NCI-H345 treated with DMSO at 0.1 percent for 48 hours (cell line): ENCODE measurements at regions not wholly inside any gene's neighbourhood (a gene's known extent, or its start where the extent isn't known, plus 50 kb on each side); places are given as distances from the start of the nearest gene placed in this dataset.
A peak's percentile ranks its signal among the peaks of the same experiment; 100 is the strongest.
"Not testable (repeated sequence)": the region's sequence is repeated elsewhere in the genome, so short reads cannot be mapped to it uniquely, and the experiment has no call there.

Experiments used
- DNase-seq: peaks from one replicate; lab custom pipeline; 2025; ENCODE audit not compliant: unreplicated experiment; lab: John Stamatoyannopoulos, UW

DNA sequence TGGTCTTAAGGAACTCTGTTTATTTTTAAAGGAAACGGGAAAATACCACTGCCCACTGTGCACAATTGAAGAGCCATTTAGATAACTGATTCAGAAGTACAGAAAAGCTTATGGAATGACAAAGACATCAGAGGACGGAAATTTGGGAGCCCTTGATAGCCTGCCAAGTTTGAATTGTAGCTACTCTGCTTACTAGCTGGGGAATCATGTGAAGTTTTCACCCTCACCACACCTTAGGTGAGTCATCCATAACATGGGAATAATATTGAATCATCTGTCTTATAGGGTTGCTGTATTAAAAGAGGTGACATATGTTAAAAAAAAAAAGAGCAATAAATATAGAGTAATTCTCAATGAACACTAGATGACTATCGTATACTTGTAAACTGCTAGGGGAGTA, 1104.2 kb downstream of the GATA3 start:
- DNase-seq = no peak

DNA sequence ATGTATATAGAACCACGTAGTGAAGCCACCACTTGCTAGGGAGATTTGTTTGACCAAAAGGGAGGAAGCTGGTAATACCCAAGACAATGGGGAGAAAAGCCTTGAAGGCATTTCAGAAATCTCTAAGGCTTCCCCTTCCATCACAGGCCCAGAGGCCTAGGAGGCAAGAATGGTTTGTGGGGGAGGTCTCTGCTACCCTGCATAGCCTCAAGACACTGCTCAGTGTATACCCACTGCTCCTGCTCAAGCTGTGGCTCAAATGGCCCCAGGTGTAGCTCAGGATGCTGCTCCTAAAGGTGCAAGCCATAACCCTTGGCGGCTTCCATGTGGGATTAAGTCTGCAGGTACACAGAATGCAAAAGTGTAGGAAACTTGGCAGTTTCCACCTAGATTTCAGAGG, 1105.8 kb downstream of the GATA3 start:
- DNase-seq = no peak

DNA sequence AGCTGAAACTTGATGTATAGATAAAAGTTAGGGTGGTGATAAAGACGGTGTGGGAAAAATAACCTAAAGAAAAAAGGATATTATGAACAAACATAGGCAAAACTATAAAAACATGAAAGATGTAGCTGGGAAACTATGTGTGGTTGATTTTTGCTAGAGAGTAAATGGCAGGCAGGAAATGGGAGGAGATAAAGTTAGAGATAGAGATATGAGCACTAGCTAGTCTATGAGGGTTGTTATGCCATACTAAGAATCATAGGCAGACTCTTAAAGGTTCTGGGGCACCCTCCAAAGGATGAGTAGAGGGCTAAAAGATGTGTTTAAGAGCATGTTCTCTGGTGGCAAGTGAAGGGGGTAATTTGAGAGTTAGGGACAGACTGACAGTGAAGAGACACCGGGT, 1109.2 kb downstream of the GATA3 start:
- DNase-seq = no peak

DNA sequence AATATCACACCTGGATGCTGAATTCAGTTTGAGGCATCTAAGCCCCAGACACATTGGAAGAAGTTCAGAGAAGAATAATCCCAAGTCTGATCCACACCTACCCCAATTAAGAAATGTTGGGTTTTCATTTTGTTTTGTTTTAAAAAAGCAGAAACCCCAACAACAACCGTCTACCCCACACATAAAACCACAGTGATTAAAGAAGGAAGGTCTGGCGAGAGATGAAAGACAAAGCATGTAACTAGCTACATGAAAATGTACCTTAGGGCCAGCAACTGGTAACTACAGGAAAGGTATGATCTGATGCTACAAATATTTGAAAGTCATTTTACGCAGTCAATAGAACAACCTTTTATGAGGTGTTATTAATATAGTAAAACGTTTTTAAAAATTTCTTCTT, 1112.3 kb downstream of the GATA3 start:
- no peak for DNase-seq

DNA sequence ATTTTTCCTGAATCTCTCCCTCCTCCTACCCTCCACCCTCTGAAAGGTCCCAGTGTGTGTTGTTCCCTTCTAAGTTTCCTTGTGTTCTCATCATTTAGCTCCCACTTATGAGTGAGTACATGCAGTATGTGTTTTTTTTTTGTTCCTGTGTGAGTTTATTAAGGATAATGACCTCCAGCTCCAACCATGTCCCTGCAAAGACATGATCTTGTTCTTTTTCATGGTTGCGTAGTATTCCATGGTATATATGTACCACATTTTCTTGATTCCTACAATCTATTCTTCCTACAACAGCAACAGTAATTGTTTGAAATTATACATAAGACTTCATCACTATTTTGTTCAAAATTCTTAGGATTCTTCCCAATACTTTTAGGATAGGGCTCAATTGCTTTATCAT, 1117.8 kb downstream of the GATA3 start:
- no peak for DNase-seq

DNA sequence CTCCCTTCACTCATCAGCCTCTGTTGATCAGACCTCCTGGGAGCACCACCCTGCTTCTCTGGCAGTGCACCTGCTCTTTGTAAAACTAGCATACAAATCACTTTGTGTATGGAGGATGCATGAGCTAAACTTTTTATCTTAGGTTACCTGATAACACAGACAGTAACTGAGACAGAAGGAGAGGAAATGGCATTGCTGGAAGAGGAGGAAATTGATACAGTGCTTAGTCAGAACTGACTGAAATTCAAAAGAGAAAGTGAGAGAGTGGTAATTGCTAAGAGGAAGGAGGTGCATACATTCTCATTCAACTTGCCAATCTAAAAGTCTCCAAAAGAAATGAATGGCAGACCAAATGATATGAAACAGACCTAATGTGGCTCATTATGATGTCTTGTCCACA, 1120.7 kb downstream of the GATA3 start:
- DNase-seq = no peak

DNA sequence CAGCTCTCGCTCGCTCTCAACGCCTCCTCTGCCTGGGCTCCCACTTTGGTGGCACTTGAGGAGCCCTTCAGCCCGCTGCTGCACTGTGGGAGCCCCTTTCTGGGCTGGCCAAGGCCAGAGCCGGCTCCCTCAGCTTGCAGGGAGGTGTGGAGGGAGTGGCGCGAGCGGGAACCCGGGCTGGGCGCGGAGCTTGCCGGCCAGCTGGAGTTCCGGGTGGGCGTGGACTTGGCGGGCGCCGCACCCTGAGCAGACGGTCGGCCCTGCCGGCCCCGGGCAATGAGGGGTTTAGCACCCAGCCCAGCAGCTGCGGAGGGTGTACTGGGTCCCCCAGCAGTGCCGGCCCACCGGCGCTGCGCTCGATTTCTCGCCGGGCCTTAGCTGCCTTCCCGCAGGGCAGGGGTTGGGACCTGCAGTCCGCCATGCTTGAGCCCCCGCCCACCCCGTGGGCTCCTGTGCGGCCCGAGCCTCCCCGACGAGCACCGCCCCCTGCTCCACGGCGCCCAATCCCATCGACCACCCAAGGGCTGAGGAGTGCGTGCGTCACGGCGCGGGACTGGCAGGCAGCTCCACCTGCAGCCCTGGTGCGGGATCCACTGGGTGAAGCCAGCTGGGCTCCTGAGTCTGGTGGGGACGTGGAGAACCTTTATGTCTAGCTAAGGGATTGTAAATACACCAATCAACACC, 1128.9 kb downstream of the GATA3 start:
- DNase-seq = not testable (repeated sequence)

DNA sequence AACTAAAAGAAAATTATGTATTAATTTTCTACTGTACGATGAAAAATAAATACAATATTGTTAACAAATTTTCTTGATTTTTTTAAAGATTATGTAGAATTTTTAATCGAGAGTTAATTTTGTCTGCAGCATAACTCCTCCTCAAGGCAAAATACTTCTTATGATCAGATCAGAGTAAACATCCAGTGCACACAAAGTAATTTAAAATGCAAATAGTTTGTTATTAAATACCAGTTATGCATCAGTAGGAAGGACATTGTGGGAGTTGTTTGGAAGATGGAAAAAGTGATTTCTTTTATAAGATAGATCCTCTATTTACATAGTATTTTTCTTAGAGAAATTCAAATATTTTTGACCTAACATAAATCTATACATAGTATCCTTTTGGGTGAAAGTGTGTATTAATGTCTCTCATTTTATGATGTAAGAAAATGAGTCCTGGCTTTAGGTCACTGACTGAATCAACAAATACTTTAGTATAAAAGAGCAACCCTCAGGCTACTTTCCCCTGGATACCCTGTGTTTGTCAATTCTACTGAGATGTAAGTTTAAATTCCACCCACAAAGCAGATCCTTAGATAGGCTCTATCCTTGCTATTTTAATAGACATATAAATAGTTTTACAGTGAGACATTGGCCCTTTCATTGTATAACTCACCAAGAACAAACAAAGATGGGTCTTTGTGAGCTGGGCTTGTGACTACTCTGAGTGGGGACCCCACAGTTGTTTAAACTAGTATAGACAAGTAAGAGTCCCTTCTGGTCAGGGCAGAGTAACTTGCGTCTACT, 1133.7 kb downstream of the GATA3 start:
- no peak for DNase-seq

DNA sequence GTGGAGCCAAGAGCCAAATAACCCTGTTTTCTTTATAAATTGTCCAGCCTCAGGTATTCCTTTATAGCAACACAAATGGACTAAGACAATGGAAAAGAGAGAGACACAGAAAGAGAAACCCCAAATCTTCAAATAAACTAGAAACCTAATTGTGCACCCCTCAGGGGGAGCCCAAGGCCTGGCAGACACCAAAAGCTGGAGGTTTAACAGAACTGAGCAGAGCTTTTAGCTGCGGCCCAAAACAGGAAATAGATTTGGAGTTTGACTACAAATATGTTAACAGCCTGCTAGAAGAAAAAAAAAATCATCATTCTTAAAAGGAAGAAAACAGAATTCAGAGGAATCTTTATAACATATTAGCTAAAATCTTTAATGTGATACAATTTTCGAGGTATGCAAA, 1135.0 kb downstream of the GATA3 start:
- no peak for DNase-seq

DNA sequence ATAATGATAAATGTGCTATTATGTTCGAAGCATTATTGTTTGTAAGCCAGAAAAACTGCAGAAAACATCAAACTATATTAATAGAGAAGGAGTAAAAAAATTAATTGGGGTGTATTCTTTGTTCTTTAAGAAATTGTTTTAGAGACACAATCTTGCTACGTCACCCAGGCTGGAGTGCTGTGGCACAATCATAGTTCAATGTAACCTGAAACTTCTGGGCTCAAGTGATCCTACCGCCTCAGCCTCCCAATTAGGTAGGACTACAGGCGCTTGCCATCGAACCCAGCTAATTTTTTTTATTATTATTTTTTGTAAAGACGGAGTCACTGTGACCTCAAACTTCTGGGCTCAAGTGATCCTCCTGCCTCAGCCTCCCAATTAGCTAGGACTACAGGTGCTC, 1138.6 kb downstream of the GATA3 start:
- no peak for DNase-seq

DNA sequence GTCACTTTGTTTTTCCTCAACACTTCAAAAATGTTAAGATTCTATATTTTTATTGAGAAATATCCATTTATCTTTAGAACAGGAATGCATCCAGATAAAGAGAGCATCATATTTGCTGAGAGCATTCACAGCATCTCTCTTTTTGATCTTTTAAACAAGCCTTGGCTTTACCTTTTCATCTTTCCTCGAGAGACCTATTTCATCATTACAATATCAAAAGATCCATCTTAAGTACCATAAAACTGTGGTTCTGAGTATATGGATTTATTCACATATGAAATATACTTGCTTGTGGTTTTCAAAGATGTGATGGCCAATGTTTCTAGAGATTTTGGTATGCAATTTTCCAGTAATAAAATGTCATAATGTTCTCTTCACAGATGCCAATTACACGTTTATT, 1140.9 kb downstream of the GATA3 start:
- DNase-seq = no peak

DNA sequence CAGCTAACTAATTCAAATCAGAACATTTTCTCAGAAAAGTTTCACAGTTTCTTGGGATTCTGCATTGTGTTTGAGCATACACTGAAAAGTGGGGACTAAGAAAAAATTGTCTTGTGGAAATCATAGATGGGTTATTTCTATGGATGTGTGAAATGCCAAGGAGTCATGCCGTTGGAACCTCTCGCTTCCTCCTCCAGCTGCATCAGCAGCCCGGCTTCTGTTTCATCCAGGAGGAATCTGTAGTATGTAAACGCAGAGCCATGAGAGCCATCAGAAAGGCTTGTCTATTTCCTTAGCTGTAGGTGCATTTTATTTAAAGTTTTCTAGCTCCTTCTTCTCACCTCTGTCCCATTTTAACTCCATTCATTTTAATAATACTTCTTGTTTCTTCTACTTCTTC, 1144.1 kb downstream of the GATA3 start:
- DNase-seq = no peak

DNA sequence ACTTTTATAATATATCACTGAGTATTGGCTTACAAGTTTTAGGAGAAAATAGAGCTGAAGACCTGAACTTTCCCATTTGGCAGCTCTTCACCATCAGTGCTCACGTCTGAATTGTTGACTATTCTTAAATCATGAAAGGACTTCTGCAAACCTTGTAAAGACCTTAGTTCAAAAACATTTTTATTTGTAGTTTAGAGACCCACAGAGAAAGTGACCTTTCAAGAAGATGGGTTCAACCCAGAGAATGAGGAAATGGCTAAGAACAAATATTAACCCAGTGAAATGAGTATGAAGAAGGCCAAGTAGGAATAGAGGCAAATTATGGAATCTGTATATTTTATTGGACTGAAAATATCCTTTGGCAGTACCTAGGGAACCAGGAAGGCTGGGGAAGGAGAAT, 1151.1 kb downstream of the GATA3 start:
- DNase-seq = no peak

DNA sequence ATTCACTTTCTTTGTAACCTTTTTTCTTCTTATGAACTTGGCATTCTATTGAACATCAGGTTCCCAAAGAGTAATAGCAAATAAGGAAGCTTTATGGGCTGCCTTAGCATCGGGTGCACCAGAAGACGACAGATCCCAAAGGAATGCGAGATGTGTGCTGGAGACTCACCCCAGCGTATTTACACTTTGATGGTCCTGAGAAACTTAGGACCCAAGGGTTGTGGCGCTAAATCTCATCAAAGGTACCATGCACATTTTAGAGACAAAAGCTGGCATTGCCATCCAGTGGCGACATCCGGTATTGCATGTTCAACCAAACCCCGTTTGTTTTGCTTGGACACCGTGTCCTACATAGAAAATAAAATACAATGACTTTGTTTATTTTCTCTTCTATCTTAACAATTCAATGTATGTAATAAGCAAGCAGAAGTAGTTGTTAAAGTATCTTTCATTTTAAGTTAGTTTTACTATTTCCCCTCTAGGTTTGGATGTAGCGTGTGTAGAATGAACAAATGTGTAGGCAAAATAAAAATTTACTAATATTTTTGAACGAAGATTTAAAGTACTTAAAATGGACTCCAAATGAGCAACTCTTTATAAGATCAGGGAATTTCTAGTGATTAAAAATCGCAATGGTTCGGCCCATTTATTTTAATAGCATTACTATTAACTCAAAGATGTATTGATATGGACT, 1154.8 kb downstream of the GATA3 start:
- DNase-seq = peak; percentile 0

DNA sequence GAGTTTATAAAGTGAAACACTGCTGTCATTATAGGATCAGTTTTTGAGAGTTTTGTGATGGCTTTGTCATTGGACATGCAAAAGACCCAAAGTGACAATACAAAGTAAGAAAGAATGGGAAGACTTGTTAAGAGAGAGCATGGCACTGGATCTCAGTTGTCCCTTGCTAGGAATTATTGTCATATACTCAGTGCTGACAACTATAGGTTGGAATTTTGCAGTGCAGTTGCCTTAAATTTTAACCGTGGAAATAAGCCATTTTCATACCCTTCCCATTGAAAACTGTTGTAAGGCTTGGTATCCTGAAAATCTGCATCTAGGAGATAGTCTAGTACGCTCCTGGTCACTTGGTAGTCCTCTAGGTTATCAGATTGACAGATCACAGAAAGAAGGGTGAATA, 1156.7 kb downstream of the GATA3 start:
- no peak for DNase-seq

DNA sequence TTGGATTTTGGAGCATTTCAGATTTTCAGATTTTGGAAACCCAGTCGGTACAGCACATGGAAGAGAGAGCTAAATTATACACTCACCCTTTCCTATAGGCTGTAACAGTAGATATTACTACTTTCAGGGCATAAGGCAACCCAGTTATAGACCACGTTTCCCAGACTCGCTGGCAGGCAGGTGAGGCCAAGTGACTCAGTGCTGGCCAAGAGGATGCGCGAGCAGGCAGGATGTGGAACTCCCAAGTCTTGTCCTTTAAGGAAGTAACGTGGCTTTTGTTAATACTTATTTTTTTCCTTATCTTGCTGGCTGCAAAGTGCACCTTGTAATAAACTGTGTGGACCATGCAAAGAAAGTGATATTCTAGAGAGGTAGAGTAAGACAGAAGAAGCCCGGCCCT, 1160.1 kb downstream of the GATA3 start:
- DNase-seq = no peak

DNA sequence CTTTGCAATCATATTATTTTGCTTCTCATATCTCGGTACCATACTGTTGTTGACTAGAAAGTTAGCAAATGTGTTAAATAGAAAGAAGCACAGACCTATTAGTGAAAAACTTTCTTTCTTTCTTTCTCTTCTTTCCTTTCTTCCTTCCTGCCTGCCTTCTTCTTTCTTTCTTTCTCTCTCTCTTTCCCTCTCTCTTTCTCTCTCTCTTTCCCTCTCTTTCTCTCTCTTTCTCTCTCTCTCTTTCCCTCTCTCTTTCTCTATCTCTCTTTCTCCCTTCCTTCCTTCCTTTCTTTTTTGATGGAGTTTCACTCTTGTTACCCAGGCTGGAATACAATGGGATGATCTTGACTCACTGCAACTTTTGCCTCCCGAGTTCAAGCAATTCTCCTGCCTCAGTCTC, 1160.6 kb downstream of the GATA3 start:
- DNase-seq = no peak

DNA sequence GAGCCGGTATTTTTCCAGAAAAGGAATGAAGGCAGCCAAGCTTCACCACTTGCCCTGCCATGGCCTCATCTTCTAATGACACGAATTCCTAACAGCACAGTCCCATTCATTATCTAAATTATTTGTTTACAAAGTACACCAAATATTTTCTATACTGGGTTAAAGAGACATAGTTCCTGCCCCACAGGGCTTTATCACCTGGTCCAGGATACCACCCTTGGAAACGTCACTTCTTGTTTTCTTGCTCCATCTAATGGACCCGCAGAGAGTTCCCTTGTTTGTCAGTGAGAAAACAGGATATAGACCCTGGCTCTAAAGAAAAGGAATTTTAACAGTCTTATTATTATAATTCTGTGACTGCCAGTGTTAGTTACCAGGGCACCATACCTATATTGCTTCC, 1165.4 kb downstream of the GATA3 start:
- DNase-seq = no peak

DNA sequence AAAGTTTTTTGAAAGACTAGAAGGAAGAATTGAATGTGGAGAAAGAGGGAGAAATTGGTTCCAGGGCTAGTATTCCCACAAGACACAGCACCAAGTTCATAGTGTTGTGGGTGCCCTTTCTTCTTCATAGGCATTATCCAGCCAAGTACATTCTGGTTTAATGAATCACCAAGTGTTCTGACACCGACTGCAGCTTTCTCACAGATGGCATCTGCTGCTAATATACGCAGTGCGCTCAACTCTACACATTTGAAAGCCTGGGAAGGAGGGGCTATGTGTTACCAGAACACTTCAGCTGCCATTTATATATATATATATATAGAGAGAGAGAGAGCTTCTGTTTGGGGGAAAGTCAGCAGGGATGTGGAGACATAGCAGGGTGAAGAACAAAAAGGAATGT, 1168.4 kb downstream of the GATA3 start:
- no peak for DNase-seq

DNA sequence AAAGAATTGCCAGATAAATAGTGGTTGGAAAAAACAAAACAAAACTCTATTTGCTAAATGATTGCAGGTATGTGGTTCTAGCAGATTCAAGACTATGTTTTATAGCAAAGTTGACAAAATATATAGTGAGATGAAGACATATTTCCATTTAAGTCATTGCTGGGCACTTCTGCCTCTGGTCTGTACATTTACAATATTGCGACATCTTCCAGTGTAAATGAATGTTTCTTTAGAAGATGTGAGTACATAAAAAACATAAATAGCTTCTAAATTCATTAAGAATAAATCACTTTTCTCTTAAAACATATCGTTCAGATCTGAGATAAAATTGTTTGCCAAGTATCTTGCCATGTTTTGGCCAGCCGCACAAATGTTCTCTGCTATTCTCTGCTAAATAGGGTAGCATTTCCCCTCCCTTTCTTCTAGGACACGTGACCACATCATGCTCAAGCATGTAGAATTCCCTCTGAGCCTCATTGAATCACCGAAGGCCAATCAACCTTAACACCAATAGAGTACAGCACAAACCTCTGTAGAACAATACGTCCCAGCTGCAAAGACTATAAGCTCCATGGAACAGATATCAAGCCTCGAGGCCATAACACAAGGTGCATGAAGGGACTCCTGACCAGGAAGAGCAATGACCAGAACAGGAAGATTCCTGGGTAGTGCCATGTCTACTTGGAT, 1173.3 kb downstream of the GATA3 start:
- no peak for DNase-seq

DNA sequence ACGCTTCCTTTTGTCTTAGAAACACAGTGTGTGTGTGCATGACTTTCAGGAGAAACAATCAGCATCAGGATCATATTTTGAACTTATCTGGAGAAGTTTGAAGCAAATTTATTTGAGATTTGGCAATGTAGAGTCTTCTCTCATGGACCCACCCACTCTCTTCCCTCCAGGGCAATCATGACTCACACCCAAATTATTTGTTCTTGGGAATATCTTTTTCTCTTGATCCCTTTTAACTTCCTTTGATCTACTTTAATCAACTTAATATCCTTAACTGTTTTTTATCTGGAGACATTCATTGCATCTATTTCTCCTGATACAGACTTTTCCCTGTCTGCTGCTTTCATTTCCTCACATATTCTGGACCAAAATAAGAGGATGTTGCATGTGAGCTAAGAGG, 1174.3 kb downstream of the GATA3 start:
- no peak for DNase-seq
